ENCODE measurements at regions not wholly inside any gene's neighbourhood (a gene's known extent, or its start where the extent isn't known, plus 50 kb on each side); places are given as distances from the start of the nearest gene placed in this dataset.
"Not testable (repeated sequence)": the region's sequence is repeated elsewhere in the genome, so short reads cannot be mapped to it uniquely, and the experiment has no call there.

GRCh38 chr20:12535316-12535715 lies 473.5 kb upstream of the SPTLC3 start:
- DNase-seq, result no peak
- Mint-ChIP-seq H3K4me3 (no peak overlapping the region), H3K36me3 (ENCODE audit: low read depth) (no peaks in the 10 kb centered on the region), H3K27ac (no peak overlapping the region), H3K4me1 (no peaks in the 10 kb centered on the region), H3K9me3 (peaks cover 22% of the 10 kb centered on the region), H3K27me3 (no peaks in the 10 kb centered on the region)
- ChIA-PET POLR2A (no interaction called here), CTCF (no interaction called here)

- H3K36me3 Mint-ChIP-seq (ENCODE audit: low read depth), result no peaks in the 10 kb centered on the region
- H3K4me3 Mint-ChIP-seq, result no peak overlapping the region
- no peaks in the 10 kb centered on the region for H3K27me3 Mint-ChIP-seq
- no peak overlapping the region for H3K27ac Mint-ChIP-seq
- POLR2A ChIA-PET, result no interaction called here
- DNase-seq, result no peak
- CTCF ChIA-PET, result no interaction called here
- H3K9me3 Mint-ChIP-seq, result peaks cover 18% of the 10 kb centered on the region
- H3K4me1 Mint-ChIP-seq, result no peaks in the 10 kb centered on the region
Measured at GRCh38 chr20:12535770-12536169, 473.0 kb upstream of the SPTLC3 start.

- no peak for DNase-seq
- CTCF ChIA-PET, result no interaction called here
- Mint-ChIP-seq H3K27ac (no peak overlapping the region), H3K4me3 (no peak overlapping the region), H3K4me1 (no peaks in the 10 kb centered on the region), H3K36me3 (ENCODE audit: low read depth) (no peaks in the 10 kb centered on the region), H3K27me3 (no peaks in the 10 kb centered on the region), H3K9me3 (peaks cover 5% of the 10 kb centered on the region)
- POLR2A ChIA-PET, result no interaction called here
Measured at GRCh38 chr20:12554426-12554825, 454.3 kb upstream of the SPTLC3 start.

DNA sequence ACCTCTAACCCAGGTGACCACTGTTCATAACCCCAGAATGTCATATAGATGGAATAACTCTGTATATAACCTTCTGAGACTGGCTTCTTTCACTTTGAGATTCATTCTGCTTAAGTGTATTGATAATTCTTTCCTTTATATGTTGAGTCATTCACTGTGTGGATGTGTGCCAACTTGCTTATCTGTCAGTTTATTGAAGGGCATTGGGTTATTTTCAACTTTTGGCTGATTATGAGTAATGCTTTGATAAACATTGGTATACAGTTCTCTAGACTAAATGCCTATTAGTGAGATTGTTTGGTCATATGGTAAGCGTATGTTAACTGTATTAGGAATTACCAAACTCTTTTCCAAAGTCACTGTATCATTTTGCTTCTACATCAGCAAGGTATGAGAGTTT lies 453.4 kb upstream of the SPTLC3 start:
- no peak overlapping the region for H3K4me3 Mint-ChIP-seq
- H3K36me3 Mint-ChIP-seq (ENCODE audit: low read depth), result no peaks in the 10 kb centered on the region
- ChIA-PET POLR2A (no interaction called here), CTCF (no interaction called here)
- H3K9me3 Mint-ChIP-seq, result peaks cover 2% of the 10 kb centered on the region
- no peak for DNase-seq
- no peaks in the 10 kb centered on the region for H3K27me3 Mint-ChIP-seq
- no peaks in the 10 kb centered on the region for H3K4me1 Mint-ChIP-seq
- no peak overlapping the region for H3K27ac Mint-ChIP-seq

- H3K4me3 Mint-ChIP-seq; H3K27me3 Mint-ChIP-seq; H3K27ac Mint-ChIP-seq; POLR2A ChIA-PET; CTCF ChIA-PET; H3K36me3 Mint-ChIP-seq (ENCODE audit: low read depth); DNase-seq; H3K9me3 Mint-ChIP-seq; H3K4me1 Mint-ChIP-seq: not testable (repeated sequence)
Measured at GRCh38 chr20:12555849-12556248, 452.9 kb upstream of the SPTLC3 start.

- no peak for DNase-seq
- Mint-ChIP-seq H3K27ac (no peak overlapping the region), H3K9me3 (peaks cover 2% of the 10 kb centered on the region), H3K4me1 (no peaks in the 10 kb centered on the region), H3K27me3 (no peaks in the 10 kb centered on the region), H3K36me3 (ENCODE audit: low read depth) (no peaks in the 10 kb centered on the region), H3K4me3 (no peak overlapping the region)
- POLR2A ChIA-PET, result no interaction called here
- CTCF ChIA-PET, result no interaction called here
Measured at GRCh38 chr20:12557224-12557623, 451.5 kb upstream of the SPTLC3 start.

DNA sequence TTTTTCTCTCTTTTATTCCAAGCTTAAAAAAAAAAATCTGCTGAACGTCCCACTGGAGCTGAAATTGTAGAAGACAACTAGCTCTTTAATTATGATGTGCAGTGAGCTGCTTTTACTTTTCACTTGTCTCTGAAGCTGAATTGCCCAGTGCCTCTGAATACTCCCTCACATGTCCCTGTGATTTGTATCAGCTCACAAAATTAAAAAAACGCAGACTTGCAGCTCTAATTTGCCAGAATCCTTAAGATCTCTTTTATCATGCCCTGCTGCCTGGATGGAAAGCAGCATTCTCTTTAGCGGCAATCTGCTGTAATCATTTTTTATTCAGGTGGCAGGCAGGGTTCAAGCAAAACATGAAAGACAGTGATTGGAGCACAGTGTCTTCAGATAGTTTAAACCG lies 443.8 kb upstream of the SPTLC3 start:
- CTCF ChIA-PET, result no interaction called here

GRCh38 chr20:12566596-12566995 lies 442.2 kb upstream of the SPTLC3 start:
- Mint-ChIP-seq H3K9me3 (peaks cover 12% of the 10 kb centered on the region), H3K36me3 (ENCODE audit: low read depth) (no peaks in the 10 kb centered on the region), H3K4me1 (no peaks in the 10 kb centered on the region), H3K4me3 (no peak overlapping the region), H3K27ac (no peak overlapping the region), H3K27me3 (no peaks in the 10 kb centered on the region)
- ChIA-PET CTCF (no interaction called here), POLR2A (no interaction called here)
- DNase-seq, result no peak

More for the DNA sequence above, 443.8 kb upstream of the SPTLC3 start:
- H3K9me3 Mint-ChIP-seq, result peaks cover 8% of the 10 kb centered on the region
- H3K27ac Mint-ChIP-seq, result no peak overlapping the region
- no peaks in the 10 kb centered on the region for H3K27me3 Mint-ChIP-seq
- no peak for DNase-seq
- H3K36me3 Mint-ChIP-seq (ENCODE audit: low read depth), result no peaks in the 10 kb centered on the region
- no peaks in the 10 kb centered on the region for H3K4me1 Mint-ChIP-seq
- H3K4me3 Mint-ChIP-seq, result no peak overlapping the region
- POLR2A ChIA-PET, result no interaction called here

- Mint-ChIP-seq H3K9me3 (peaks cover 12% of the 10 kb centered on the region), H3K4me3 (no peak overlapping the region), H3K27ac (no peak overlapping the region), H3K27me3 (no peaks in the 10 kb centered on the region), H3K36me3 (ENCODE audit: low read depth) (no peaks in the 10 kb centered on the region), H3K4me1 (no peaks in the 10 kb centered on the region)
- no peak for DNase-seq
- ChIA-PET CTCF (no interaction called here), POLR2A (no interaction called here)
Measured at GRCh38 chr20:12570371-12570770, 438.4 kb upstream of the SPTLC3 start.

- no peak for DNase-seq
- POLR2A ChIA-PET, result no interaction called here
- H3K9me3 Mint-ChIP-seq, result peaks cover 4% of the 10 kb centered on the region
- H3K27me3 Mint-ChIP-seq, result no peaks in the 10 kb centered on the region
- CTCF ChIA-PET, result no interaction called here
- H3K36me3 Mint-ChIP-seq (ENCODE audit: low read depth), result no peaks in the 10 kb centered on the region
- H3K4me3 Mint-ChIP-seq, result no peak overlapping the region
- H3K27ac Mint-ChIP-seq, result no peak overlapping the region
- H3K4me1 Mint-ChIP-seq, result no peaks in the 10 kb centered on the region
Measured at GRCh38 chr20:12573442-12573841, 435.3 kb upstream of the SPTLC3 start.

DNA sequence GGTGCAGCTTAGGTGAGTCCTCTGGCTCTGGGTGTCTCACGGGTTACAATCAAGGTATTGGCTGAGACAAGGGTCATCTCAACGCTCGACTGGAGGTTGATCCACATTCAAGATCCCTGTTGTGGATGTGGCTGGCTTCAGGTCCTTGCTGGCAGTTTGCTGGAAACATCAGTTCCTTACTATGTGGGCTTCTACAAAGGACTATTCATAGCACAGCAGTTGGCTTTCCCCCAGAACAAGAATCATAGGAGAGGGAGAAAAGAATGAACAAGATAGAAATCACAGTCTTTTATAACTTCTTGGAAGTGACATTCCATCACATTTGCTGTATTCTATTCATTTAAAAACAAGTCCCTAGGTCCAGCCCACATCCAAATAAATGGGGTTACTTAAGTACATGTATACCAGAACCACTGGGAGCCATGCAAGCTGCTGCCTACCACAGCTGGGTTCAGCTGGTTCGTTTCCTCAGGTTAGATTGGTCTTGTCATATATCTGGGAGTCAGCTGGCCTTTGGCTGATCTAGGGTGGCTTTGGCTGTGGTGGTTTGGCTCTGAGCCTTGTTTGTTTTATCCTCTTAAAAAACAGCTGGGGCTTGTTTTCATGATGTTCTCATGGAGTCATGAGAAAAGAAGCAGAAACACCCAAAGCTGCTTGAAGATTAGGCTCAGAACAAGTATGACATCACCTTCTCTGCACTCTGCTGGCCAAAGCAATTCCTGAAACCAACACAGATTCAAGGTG lies 433.2 kb upstream of the SPTLC3 start:
- POLR2A ChIA-PET, result no interaction called here
- CTCF ChIA-PET, result no interaction called here

GRCh38 chr20:12577213-12577612 lies 431.6 kb upstream of the SPTLC3 start:
- ChIA-PET CTCF (no interaction called here), POLR2A (no interaction called here)
- H3K27ac Mint-ChIP-seq, result no peak overlapping the region
- peaks cover 3% of the 10 kb centered on the region for H3K9me3 Mint-ChIP-seq
- DNase-seq, result no peak
- no peaks in the 10 kb centered on the region for H3K36me3 Mint-ChIP-seq (ENCODE audit: low read depth)
- no peaks in the 10 kb centered on the region for H3K27me3 Mint-ChIP-seq
- H3K4me3 Mint-ChIP-seq, result no peak overlapping the region
- no peaks in the 10 kb centered on the region for H3K4me1 Mint-ChIP-seq

More for the DNA sequence above, 433.2 kb upstream of the SPTLC3 start:
- Mint-ChIP-seq H3K27me3 (no peaks in the 10 kb centered on the region), H3K4me1 (no peaks in the 10 kb centered on the region), H3K36me3 (ENCODE audit: low read depth) (no peaks in the 10 kb centered on the region), H3K9me3 (peaks cover 2% of the 10 kb centered on the region), H3K4me3 (no peak overlapping the region), H3K27ac (no peak overlapping the region)
- no peak for DNase-seq

- no peaks in the 10 kb centered on the region for H3K4me1 Mint-ChIP-seq
- CTCF ChIA-PET, result no interaction called here
Measured at GRCh38 chr20:12581644-12582289, 427.0 kb upstream of the SPTLC3 start.

DNA sequence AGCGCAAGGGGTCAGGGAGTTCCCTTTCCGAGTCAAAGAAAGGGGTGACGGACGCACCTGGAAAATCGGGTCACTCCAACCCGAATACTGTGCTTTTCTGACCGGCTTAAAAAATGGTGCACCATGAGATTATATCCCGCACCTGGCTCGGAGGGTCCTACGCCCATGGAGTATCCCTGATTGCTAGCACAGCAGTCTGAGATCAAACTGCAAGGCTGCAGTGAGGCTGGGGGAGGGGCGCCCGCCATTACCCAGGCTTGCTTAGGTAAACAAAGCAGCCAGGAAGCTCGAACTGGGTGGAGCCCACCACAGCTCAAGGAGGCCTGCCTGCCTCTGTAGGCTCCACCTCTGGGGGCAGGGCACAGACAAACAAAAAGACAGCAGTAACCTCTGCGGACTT lies 426.1 kb upstream of the SPTLC3 start:
- H3K9me3 Mint-ChIP-seq; H3K4me3 Mint-ChIP-seq; CTCF ChIA-PET; H3K27me3 Mint-ChIP-seq; POLR2A ChIA-PET; H3K4me1 Mint-ChIP-seq; DNase-seq; H3K27ac Mint-ChIP-seq; H3K36me3 Mint-ChIP-seq (ENCODE audit: low read depth): not testable (repeated sequence)

More at GRCh38 chr20:12581644-12582289, 427.0 kb upstream of the SPTLC3 start:
- no peaks in the 10 kb centered on the region for H3K36me3 Mint-ChIP-seq (ENCODE audit: low read depth)
- no peaks in the 10 kb centered on the region for H3K27me3 Mint-ChIP-seq
- H3K27ac Mint-ChIP-seq, result no peak overlapping the region
- POLR2A ChIA-PET, result interaction anchor here (0.5 kb wide), 1 partner anchor 504 kb away, joined by 3 read pairs; no protein-coding TSS in a partner anchor
- DNase-seq, result no peak
- H3K4me3 Mint-ChIP-seq, result no peak overlapping the region
- peaks cover 3% of the 10 kb centered on the region for H3K9me3 Mint-ChIP-seq

Measured in activated CD4-positive, alpha-beta memory T cell treated with anti-CD3 and anti-CD28 coated beads, Interleukin-2, amount 10 ng/mL, durations not matched to agents 7 days and 5 days (primary cell).